Right lobe of liver (tissue), 4 donors: ENCODE measurements at regions not wholly inside any gene's neighbourhood (a gene's known extent, or its start where the extent isn't known, plus 50 kb on each side); places are given as distances from the start of the nearest gene placed in this dataset.

Experiments
- CTCF ChIP-seq, 4 donors: fragments of 200-600 bp in 3 of 4; fragments of 450-650 bp in 1 of 4; IDR thresholded peaks; one replicate each; pipeline versions ENCODE4 v1.5.1 to v1.8.0; 2016 to 2022; ENCODE audit warnings: antibody characterized with exemption in 4 of 4, mild to moderate bottlenecking in 2 of 4
- POLR2A ChIP-seq: fragments of 450-650 bp; IDR thresholded peaks from one replicate; pipeline ENCODE4 v1.6.1; 2017; ENCODE audit warnings: antibody characterized with exemption, mild to moderate bottlenecking
- donor health status: DM: no; HTN: no; CAD: no.
- donor health status: DM: no; HTN: no; CAD: no.
- donor health status: DM: no; HTN: yes; CAD: no.

- TF ChIP-seq CTCF (IDR thresholded peaks at IDR 0.05): no peak
- no peak for TF ChIP-seq POLR2A
These were observed 168.7 kb upstream of the NR5A2 start for GRCh38 chr1:199858856-199859255.
